ENCODE measurements at regions not wholly inside any gene's neighbourhood (a gene's known extent, or its start where the extent isn't known, plus 50 kb on each side); places are given as distances from the start of the nearest gene placed in this dataset.
"Not testable (repeated sequence)": the region's sequence is repeated elsewhere in the genome, so short reads cannot be mapped to it uniquely, and the experiment has no call there.

DNA sequence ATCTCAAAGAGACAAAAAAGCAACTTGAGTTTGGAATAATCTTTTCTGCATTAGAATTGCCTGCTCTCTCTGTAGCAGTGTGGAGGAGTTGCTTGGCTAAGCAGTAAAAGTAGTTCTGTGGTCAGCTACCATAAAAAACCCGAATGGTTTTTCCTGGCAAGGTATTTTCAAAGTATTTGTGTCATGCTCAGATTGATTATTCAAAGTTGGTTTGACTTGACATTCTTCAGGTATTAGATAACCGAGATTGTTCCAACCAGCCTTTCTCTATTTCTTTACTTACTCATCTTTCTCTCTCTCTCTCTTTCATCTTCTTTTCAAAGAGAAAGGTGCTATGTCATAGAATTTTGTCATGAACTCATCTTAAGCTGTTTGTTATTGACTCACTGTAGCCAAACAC is 404.9 kb downstream of the CPS1 start:
- DNase-seq (ENCODE audit: low read depth), result no peak

DNA sequence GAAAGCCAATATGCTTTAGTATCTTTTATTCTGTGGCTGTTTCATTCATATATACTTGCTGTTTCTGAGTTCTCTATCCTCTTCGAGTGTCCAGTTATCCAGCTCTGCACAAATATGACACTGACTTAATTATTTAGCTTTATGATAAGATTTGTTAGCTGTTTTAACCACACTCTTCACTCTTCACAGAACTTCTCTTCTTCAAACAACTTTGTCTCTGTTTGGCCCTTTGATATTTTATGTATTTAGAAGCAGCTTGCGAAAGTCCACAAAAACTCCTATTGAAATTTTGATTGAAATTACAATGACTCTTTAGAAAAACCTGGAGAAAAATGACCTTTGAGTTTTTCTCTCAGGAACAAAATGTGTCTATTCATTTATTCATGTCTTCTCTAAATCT is 407.0 kb downstream of the CPS1 start:
- DNase-seq (ENCODE audit: low read depth), result no peak

- no peak for DNase-seq (ENCODE audit: low read depth)
Observed at GRCh38 chr2:210964141-210964764, 407.9 kb downstream of the CPS1 start.

GRCh38 chr2:210965472-210965871 is 409.1 kb downstream of the CPS1 start:
- no peak for DNase-seq (ENCODE audit: low read depth)

GRCh38 chr2:210966330-210966729 is 409.9 kb downstream of the CPS1 start:
- DNase-seq (ENCODE audit: low read depth), result no peak

DNA sequence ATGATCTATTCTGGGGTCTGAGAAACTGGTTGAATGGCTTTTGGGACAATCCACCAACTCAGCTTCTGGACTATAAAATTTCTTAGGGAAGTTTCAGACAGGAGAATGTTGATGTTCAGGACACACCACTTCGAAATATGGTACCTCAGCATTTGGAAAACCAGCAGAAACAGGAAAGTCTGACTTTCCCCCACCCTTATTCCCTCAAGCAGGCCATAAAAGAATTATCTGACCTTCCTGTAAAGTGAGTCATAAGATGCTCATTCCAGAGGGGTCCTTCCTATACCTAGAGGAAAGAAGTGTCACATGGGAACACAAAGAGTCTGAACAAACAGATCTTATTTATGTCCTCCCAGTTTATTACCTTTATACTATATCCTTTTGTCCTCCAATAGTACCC is 415.0 kb downstream of the CPS1 start:
- DNase-seq (ENCODE audit: low read depth), result no peak

DNA sequence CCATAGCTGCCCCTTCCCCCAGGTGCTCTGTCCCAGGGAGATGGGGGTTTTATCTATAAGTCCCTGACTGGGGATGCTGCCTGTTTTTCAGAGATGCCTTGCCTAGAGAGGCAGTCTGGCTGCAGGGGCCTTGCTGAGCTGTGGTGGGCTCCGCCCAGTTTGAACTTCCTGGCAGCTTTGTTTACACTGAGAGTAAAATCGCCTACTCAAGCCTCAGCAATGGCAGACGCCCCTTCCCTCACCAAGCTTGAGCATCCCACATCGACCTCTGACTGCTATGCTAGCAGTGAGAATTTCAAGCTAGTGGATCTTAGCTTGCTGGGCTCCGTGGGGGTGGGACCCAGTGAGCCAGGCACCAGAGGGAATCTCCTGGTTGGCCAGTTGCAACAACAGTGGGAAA is 430.4 kb downstream of the CPS1 start:
- DNase-seq (ENCODE audit: low read depth), result not testable (repeated sequence)

DNA sequence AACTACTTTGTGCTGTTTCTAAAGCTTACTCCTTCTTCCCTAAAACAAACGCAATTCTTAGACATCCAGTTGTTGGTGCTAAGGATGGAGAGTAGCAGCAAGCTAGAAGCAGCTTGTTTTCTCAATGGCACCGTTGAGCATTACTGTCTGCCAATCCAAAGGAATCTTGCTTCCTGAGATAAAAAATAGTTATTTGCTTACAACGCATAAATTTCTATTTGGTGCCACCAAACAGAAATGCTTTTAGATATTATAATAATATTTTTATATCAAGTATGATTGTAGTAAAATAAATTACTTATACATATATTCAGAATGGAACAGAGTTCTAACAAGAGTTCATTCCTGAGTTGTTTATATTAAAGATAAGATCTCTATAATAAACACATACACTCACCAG is 434.7 kb downstream of the CPS1 start:
- no peak for DNase-seq (ENCODE audit: low read depth)

DNA sequence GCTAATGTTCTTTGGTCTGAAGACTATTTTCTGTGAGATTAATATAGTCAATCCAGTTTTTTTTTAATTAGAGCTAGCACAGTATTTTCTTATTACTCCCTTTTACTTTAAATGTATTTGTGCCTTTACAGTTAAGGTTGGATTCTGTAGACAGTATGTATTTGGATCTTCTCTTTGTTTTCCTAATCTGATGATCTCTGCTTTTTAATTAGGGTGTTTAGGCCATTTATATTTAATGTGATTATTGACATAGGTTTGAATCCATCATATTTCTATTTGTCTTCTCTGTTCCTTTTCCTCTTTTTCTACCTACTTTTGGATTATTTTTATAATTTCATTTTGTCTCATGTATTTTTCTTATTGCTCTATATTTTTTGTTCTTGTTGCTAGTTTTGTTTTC is 437.7 kb downstream of the CPS1 start:
- DNase-seq (ENCODE audit: low read depth), result no peak

- DNase-seq (ENCODE audit: low read depth), result no peak
Observed at GRCh38 chr2:210997373-210997772, 441.0 kb downstream of the CPS1 start.

DNA sequence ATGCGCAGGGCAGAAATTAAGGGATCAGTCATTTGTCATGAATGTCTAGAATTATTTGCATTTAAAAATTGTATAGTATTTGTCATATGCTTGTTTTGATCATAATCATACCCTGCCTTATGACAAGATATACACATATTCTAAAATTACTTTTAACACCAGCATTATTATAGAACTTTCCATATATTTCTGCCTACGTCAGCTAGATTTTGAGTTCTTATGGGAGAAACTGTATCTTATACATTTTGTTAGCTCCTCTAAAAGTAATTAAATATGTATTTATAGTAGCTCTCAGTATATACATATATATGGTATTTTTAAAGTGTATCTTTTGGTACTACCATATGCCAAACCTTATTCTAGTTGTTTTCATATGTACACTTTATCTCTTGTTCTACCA is 441.9 kb downstream of the CPS1 start:
- DNase-seq (ENCODE audit: low read depth), result no peak

DNA sequence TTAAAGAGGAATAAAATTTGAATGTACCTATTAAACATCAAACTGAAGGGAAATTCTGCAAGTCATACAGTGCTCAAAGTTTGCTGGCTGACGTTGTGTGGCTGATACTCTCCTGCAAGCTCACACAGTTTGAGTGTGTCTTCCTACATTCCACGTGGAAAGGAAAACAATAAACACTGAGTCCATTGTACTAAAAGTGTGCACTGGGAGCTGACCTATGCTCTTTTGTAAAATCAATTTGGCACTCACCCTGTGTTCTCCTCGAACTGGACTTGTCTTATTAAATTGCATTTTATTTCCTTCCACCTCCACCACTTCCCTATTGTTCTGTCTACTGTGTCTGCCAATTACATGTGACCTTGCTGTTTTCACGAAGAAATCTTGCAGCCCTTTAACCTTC is 458.0 kb downstream of the CPS1 start:
- no peak for DNase-seq (ENCODE audit: low read depth)

DNA sequence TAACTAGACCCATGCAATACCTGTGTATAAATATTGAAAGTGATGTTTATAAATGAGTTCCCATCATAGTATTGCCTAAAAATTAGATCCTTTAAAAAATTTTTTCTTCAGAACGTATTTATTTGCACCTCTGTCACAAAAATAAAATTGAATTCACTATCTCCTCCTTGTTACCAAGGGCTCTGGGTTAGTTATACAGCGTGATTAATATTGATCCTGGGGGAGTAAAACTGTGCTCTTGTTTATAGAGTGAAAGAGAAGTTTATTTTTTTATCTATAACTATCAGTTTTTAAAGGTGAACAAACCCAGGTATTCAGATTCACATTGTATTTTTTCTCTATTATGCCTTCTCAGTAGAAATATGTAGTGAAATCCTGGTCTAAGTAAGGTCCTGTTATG is 458.5 kb downstream of the CPS1 start:
- DNase-seq (ENCODE audit: low read depth), result no peak

DNA sequence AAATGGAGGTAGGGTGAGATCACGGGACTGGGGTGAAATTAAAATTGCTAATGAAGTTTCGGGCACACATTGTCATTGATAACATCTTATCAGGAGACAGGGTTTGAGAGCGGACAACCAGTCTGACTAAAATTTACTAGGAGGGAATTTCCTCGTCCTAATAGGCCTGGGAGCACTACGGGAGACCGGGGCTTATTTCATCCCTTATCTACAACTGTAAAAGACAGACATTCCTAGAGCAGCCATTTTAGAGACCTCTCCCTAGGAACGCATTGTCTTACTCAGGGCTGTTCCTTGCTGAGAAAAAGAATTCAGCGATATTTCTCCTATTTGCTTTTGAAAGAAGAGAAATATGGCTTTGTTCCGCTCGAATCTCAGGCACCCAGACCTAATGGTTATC is 468.7 kb downstream of the CPS1 start:
- DNase-seq (ENCODE audit: low read depth), result not testable (repeated sequence)

GRCh38 chr2:211026109-211026508 is 469.7 kb downstream of the CPS1 start:
- DNase-seq (ENCODE audit: low read depth), result no peak

GRCh38 chr2:211027976-211028375 is 471.6 kb downstream of the CPS1 start:
- no peak for DNase-seq (ENCODE audit: low read depth)

- DNase-seq (ENCODE audit: low read depth), result no peak
Observed at GRCh38 chr2:211033765-211034164, 477.4 kb downstream of the CPS1 start.

- no peak for DNase-seq (ENCODE audit: low read depth)
Observed at GRCh38 chr2:211035548-211036185, 479.3 kb downstream of the CPS1 start.

DNA sequence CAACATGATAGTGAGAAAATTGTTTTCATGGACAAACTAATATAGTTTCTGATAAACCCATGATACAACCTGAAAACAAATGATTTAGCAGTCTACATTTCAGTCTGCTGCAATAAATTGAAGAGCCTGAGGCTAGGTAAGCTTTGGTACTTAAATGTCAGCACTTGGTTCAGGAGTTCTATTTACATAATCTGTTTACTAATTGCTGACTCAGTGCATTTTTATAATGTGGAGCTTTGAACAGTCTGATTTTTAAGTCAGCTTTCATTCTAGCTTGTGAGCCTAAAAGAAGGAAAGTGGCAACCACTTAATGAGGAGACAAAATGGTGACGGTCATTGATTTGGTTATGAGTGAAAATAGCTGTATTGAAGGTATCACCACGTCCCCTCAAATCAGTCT is 488.6 kb downstream of the CPS1 start:
- DNase-seq (ENCODE audit: low read depth), result no peak

GRCh38 chr2:211049321-211050018 is 493.1 kb downstream of the CPS1 start:
- DNase-seq (ENCODE audit: low read depth), result no peak

DNA sequence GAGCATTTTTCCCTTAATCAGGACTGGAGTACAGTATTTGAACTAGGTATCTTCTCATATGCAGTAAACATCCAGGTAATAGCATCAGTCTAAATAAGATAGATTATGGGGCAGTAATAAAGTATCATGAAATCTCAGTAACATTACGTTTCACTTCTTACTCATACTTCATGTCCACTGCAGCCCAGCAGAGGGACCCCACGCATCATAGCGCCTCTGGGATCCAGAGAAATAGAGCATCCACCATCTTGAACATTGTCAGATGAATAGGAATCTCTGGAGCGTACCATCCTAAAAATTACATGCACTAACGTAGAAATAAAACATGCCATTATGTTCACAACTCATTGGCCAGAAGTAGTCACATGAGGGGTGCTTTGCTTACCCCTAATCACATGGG is 499.0 kb downstream of the CPS1 start:
- no peak for DNase-seq (ENCODE audit: low read depth)

- DNase-seq (ENCODE audit: low read depth), result no peak
Observed at GRCh38 chr2:211061612-211062296, 505.4 kb downstream of the CPS1 start.

DNA sequence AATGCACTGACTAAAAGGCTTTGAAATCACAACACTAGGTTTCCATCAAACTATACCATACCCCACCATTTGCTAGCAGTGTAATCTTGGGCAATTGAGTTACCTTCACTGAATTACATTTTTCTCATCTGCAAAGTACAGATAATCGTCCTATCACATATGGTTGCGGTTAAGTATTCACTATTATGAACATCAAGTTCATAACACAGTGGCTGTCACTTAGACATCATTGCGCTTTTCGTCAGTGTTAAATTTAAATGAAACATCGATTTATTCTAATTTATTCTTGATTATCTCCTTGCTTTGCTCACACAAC is 505.9 kb downstream of the CPS1 start:
- no peak for DNase-seq (ENCODE audit: low read depth)
